DOHH2 (cell line): ENCODE measurements at regions not wholly inside any gene's neighbourhood (a gene's known extent, or its start where the extent isn't known, plus 50 kb on each side); places are given as distances from the start of the nearest gene placed in this dataset.

Experiments used
- EZH2phosphoT487 ChIP-seq: fragments of 200-600 bp; sonication (generic); IDR thresholded peaks from 2 replicates; pipeline ENCODE4 v1.6.1; 2017; ENCODE audit warnings: borderline replicate concordance, mild to moderate bottlenecking, antibody characterized with exemption, low read length, moderate library complexity, mixed read lengths
- TF ChIP-seq, protein P1 (sequence below): fragments of 200-600 bp; sonication (generic); IDR thresholded peaks from one replicate; pipeline ENCODE4 v1.5.1; 2014; ENCODE audit warnings: antibody characterized with exemption, mild to moderate bottlenecking, low read depth, low read length; ENCODE audit not compliant: poor library complexity, severe bottlenecking

DNA sequence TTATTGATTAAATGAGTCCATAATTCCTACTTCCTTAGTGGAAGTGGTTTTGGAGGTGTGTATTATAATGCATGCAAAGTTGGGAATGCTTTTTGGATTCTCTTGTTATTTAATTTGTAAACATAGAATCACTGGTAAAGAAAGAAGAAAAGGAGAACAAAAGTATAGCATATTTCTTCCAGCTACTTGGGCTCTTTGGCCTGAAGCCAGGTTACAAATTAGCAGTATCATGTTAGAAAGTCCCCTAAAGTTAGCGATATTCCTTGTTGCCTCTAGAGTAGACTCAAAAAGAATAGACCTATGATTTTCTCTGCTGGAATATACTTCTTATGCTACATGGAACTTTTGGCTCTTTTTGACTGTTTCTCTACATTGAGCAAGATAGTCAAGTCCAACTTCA, 60.6 kb upstream of the CD28 start:
- TF ChIP-seq EZH2phosphoT487, result no peak
- TF ChIP-seq, protein P1, sequence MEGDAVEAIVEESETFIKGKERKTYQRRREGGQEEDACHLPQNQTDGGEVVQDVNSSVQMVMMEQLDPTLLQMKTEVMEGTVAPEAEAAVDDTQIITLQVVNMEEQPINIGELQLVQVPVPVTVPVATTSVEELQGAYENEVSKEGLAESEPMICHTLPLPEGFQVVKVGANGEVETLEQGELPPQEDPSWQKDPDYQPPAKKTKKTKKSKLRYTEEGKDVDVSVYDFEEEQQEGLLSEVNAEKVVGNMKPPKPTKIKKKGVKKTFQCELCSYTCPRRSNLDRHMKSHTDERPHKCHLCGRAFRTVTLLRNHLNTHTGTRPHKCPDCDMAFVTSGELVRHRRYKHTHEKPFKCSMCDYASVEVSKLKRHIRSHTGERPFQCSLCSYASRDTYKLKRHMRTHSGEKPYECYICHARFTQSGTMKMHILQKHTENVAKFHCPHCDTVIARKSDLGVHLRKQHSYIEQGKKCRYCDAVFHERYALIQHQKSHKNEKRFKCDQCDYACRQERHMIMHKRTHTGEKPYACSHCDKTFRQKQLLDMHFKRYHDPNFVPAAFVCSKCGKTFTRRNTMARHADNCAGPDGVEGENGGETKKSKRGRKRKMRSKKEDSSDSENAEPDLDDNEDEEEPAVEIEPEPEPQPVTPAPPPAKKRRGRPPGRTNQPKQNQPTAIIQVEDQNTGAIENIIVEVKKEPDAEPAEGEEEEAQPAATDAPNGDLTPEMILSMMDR, result no peak
